BE2C (cell line): ENCODE measurements at regions not wholly inside any gene's neighbourhood (a gene's known extent, or its start where the extent isn't known, plus 50 kb on each side); places are given as distances from the start of the nearest gene placed in this dataset.

Experiments used
- DNase-seq: peaks from one replicate; pipeline ENCODE4 v3.0.0-alpha.2; 2020
- H3K27me3 ChIP-seq: fragments of 250-450 bp; sonication (Bioruptor Pico); 2 replicates; pipeline ENCODE4 v1.5.1; 2020; ENCODE audit warnings: mild to moderate bottlenecking
- H3K36me3 ChIP-seq: fragments of 250-450 bp; sonication (Bioruptor Pico); 2 replicates; pipeline ENCODE4 v1.5.1; 2020; ENCODE audit warnings: mild to moderate bottlenecking
- H3K4me1 ChIP-seq: fragments of 250-450 bp; sonication (Bioruptor Pico); 2 replicates; pipeline ENCODE4 v1.5.1; 2020
- H3K4me3 ChIP-seq: 2 replicates; pipeline ENCODE4 v1.5.1; 2011; ENCODE audit warnings: low read depth, low read length
- H3K9me3 ChIP-seq: fragments of 250-450 bp; sonication (Bioruptor Pico); 2 replicates; pipeline ENCODE4 v1.5.1; 2020
- TF ChIP-seq, protein P1 (sequence below): IDR thresholded peaks from 2 replicates; pipeline ENCODE4 v1.5.1; 2012; ENCODE audit warnings: mild to moderate bottlenecking, low read depth, low read length

DNA sequence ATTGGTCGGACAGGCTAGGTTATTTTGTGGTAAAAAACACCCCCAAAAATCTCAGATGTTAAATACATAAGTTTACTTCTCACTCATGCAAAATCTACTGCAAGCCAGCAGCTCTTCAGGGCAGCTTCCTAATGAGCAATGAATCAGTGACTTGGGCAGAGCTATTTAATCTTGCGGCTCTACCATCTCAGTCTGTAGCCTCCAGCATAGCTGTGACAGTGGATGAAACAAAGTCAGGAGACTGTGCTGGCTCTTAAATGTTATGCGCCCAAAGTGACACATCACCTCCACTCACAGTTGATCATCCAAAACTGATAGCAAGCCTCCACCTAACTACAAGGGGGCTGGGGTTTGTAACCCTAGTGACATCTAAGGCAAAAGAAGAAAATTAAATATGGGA lies 571.9 kb downstream of the METTL4 start:
- no peaks in the 10 kb centered on the region for H3K36me3 ChIP-seq
- no peaks in the 10 kb centered on the region for H3K4me1 ChIP-seq
- TF ChIP-seq, protein P1, sequence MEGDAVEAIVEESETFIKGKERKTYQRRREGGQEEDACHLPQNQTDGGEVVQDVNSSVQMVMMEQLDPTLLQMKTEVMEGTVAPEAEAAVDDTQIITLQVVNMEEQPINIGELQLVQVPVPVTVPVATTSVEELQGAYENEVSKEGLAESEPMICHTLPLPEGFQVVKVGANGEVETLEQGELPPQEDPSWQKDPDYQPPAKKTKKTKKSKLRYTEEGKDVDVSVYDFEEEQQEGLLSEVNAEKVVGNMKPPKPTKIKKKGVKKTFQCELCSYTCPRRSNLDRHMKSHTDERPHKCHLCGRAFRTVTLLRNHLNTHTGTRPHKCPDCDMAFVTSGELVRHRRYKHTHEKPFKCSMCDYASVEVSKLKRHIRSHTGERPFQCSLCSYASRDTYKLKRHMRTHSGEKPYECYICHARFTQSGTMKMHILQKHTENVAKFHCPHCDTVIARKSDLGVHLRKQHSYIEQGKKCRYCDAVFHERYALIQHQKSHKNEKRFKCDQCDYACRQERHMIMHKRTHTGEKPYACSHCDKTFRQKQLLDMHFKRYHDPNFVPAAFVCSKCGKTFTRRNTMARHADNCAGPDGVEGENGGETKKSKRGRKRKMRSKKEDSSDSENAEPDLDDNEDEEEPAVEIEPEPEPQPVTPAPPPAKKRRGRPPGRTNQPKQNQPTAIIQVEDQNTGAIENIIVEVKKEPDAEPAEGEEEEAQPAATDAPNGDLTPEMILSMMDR, result no peak
- no peaks in the 10 kb centered on the region for H3K9me3 ChIP-seq
- H3K27me3 ChIP-seq, result no peaks in the 10 kb centered on the region
- DNase-seq, result no peak
- no peak overlapping the region for H3K4me3 ChIP-seq

- TF ChIP-seq, protein P1, result no peak
These were observed 569.2 kb downstream of the METTL4 start for GRCh38 chr18:2002151-2002550.

GRCh38 chr18:2002604-2003003 lies 568.7 kb downstream of the METTL4 start:
- H3K4me3 ChIP-seq, result no peak overlapping the region
- H3K4me1 ChIP-seq, result no peaks in the 10 kb centered on the region
- H3K9me3 ChIP-seq, result no peaks in the 10 kb centered on the region
- TF ChIP-seq, protein P1, result no peak
- no peak for DNase-seq
- no peaks in the 10 kb centered on the region for H3K27me3 ChIP-seq
- no peaks in the 10 kb centered on the region for H3K36me3 ChIP-seq

More at GRCh38 chr18:2002151-2002550, 569.2 kb downstream of the METTL4 start:
- no peak for DNase-seq
- Histone ChIP-seq H3K27me3 (no peaks in the 10 kb centered on the region), H3K4me1 (no peaks in the 10 kb centered on the region), H3K36me3 (no peaks in the 10 kb centered on the region), H3K9me3 (no peaks in the 10 kb centered on the region), H3K4me3 (no peak overlapping the region)

DNA sequence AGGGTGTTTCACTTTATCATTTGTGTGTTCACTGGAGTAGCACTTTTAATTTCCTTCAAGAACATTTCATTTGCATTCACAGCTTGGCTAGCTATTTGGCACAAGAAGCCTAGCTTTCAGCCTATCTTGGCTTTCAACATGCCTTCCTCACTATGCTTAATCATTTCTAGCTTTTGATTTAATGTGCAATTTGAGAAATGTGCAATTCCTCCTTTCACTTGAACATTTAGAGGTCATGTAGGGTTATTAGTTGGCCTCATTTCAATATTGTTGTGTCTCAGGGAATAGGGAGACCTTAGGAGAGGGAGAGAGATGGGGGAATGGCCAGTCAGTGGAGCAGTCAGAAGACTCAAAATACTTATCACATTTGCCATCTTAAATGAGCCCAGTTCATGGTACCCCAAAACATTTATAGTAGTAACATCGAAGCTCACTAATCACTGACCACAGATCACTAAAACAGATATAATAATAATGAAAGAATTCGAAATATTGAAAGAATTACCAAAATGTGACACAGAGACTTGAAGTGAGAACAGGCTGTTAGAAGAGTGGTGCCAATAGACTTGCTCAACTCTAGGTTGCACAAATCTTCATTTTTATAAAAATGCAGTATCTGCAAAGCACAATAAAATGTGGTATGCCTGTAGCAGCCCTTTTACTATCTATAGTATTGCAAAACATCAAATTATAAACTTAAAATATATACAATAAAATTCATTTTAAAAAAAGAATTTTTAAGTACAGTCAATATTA lies 561.2 kb downstream of the METTL4 start:
- Histone ChIP-seq H3K9me3 (no peaks in the 10 kb centered on the region), H3K4me3 (no peak overlapping the region), H3K4me1 (no peaks in the 10 kb centered on the region), H3K36me3 (no peaks in the 10 kb centered on the region), H3K27me3 (no peaks in the 10 kb centered on the region)
- TF ChIP-seq, protein P1, result no peak
- DNase-seq, result no peak

GRCh38 chr18:2027016-2027415 lies 544.3 kb downstream of the METTL4 start:
- Histone ChIP-seq H3K4me3 (no peak overlapping the region), H3K4me1 (no peaks in the 10 kb centered on the region), H3K9me3 (no peaks in the 10 kb centered on the region), H3K27me3 (no peaks in the 10 kb centered on the region), H3K36me3 (no peaks in the 10 kb centered on the region)
- DNase-seq, result no peak
- TF ChIP-seq, protein P1, result no peak

- no peak for DNase-seq
- Histone ChIP-seq H3K27me3 (no peaks in the 10 kb centered on the region), H3K9me3 (no peaks in the 10 kb centered on the region), H3K36me3 (no peaks in the 10 kb centered on the region), H3K4me1 (no peaks in the 10 kb centered on the region), H3K4me3 (no peak overlapping the region)
- TF ChIP-seq, protein P1, result no peak
These were observed 543.5 kb downstream of the METTL4 start for GRCh38 chr18:2027756-2028155.
